ENCODE measurements at regions not wholly inside any gene's neighbourhood (a gene's known extent, or its start where the extent isn't known, plus 50 kb on each side); places are given as distances from the start of the nearest gene placed in this dataset.

- H3K27ac ChIP-seq, result no peak overlapping the region
- no peak overlapping the region for H3K4me3 ChIP-seq
Measured at GRCh38 chr2:20521682-20522189, 74.9 kb downstream of the RHOB start.

DNA sequence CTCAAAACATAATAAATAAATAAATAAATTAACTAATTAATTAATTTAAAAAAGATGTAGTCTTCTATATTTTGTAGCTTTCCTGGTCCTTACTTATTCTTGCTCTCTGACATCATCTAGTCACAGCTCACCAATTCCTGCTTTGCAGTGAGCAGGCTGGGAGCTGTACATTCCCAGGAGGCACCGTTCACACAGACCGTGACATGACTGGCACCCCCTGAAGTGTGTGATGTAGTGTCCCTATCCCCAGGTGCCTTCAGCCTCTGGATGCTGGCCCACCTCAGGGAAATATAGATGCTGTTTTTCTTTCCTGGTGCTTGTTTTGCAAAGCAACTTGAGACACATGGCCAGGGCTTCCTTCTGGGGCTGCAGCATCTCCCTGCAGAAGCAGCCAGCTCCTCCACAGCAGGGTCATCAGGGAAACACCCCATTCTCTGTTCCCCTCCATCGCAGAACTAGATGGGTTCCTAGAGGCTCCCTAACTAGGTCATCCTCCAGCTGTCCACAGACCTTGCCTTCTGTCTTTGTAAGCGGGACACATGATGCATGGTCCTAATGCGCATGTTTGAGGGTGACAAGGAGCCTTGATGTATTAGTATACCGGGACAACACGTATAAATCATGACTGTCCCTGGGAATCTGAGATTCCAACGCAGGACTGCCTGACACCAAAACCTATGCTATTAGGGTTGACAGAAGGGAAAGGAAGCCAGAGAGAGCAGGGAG is 76.4 kb downstream of the RHOB start:
- Histone ChIP-seq H3K27ac (no peak overlapping the region), H3K4me3 (no peak overlapping the region)

- Histone ChIP-seq H3K27ac (no peak overlapping the region), H3K4me3 (no peak overlapping the region)
Measured at GRCh38 chr2:20523799-20524187, 76.9 kb downstream of the RHOB start.

- Histone ChIP-seq H3K27ac (peak overlapping the region in 7 of 21 experiments; percentile 13 to 66 (median 35)), H3K4me3 (no peak overlapping the region)
Measured at GRCh38 chr2:20524412-20525040, 77.7 kb downstream of the RHOB start.

- Histone ChIP-seq H3K4me3 (no peak overlapping the region), H3K27ac (peak overlapping the region in 11 of 21 experiments; percentile 3 to 66 (median 29))
Measured at GRCh38 chr2:20525041-20526035, 78.5 kb downstream of the RHOB start.

DNA sequence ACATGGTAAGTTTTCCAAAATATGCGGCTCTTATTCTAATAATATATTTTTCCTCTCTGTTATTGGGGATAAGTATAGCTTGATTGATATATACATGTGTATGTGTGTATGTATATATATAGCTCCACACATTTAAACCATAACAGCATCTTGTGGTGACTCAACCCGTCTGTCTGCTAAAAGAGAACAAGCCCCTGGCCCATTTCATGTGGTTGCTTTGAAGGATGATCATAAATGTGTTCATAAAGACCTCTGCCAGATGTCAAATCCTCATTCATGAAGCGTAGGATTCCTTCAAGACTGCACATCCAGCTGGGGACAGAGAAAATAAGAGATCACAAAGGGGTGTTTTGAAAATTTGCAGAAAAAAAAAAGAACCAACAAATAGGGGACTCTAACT is 79.3 kb downstream of the RHOB start:
- Histone ChIP-seq H3K4me3 (no peak overlapping the region), H3K27ac (peak overlapping the region in 3 of 21 experiments; percentile 7 to 45 (median 43))

DNA sequence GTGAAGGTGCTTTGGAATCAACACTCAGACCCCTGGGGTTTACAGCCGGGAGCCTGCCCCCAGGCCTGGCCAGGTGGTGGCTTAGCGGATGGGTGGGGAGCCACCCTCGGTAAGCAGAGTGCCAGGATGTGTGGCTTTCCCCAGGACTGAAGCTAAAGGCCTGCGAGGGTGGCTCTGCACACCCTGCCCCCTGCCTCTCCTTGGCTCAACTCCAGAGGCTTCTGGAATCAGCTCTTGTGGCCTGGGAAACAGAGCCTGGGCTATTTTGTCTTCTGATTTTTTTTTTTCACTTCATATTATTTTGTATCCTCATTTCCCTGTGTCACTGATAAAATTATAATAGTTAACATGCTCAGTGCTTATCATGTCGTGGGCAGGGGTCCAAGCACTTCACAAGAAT is 79.8 kb downstream of the RHOB start:
- Histone ChIP-seq H3K4me3 (no peak overlapping the region), H3K27ac (peak overlapping the region in 4 of 21 experiments; percentile 7 to 45 (median 28))

- Histone ChIP-seq H3K27ac (no peak overlapping the region), H3K4me3 (no peak overlapping the region)
Measured at GRCh38 chr2:20528713-20529112, 81.8 kb downstream of the RHOB start.

- no peak overlapping the region for H3K4me3 ChIP-seq
- no peak overlapping the region for H3K27ac ChIP-seq
Measured at GRCh38 chr2:20530520-20530919, 83.6 kb downstream of the RHOB start.

DNA sequence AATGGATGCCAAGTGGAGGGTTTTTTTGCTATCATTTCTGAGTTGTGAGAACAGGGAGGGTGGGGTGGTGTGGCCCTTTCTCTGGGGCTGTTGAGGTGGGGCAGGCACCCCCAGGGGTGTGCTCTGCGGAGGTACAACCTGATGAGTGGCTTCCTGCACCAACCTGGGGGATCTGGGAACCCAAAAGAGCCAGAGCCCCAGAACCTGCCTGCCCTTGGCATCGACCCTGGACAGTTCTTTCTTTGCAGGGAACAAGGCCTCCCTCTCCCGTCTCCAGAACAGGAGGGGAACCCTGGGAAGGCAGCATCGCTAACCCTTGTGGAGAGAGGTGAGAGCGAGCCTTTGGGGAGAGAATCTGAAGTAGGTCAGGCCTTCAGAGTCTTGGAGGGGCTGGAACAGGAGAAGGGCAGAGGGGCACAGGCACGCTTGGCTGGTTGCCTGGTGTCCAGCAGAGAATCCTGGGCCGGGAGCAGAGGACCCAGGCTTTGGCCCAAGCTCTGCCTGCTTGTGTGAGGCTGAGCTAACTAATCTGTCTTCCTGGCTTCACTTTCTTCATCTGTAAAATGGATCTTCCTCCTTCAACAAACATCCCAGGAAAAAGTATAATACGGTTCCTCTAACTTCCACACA is 84.9 kb downstream of the RHOB start:
- Histone ChIP-seq H3K4me3 (no peak overlapping the region), H3K27ac (peak overlapping the region in 1 of 21 experiments; percentile 26)

DNA sequence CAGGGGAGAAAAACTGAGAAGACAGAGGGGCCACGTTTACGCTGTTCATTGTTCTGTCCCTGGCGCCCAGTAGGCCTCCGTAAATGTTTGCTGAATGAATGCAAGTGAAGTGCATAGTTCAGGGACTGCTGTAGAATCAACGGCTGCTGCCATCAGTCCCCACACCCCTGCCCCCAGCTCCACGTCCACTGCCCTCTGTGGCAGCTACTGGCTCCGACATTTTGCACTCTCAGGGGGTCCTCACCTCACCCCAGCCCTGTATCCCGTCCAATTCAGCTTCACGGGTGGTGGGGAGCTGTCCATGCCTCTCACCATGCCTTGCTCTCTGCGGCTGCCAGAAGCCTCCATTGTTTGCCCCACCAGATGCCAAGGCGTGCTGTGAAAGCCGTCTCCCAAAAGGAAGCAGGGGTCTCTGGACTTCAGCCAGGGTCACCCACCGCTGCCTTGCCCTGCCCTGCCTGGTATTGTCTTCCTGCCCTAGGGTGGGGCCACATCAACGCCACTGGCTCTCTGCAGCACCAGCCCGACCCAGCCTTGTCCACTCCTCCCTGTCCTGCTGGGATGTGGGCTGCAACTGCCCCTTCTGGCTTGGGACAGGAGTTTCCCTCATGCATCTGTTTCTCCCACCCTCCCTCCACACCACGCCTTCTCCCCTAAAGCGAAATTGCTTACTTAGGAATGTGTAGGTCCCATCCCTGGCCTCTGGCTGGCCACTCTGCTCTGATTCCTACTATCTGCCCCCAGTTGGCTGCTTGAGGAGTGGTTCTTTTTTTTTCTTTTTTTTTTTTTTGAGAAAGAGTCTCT is 86.0 kb downstream of the RHOB start:
- Histone ChIP-seq H3K4me3 (no peak overlapping the region), H3K27ac (peak overlapping the region in 1 of 21 experiments; percentile 10)

GRCh38 chr2:20533993-20534622 is 87.2 kb downstream of the RHOB start:
- Histone ChIP-seq H3K4me3 (no peak overlapping the region), H3K27ac (no peak overlapping the region)

GRCh38 chr2:20534913-20535801 is 88.3 kb downstream of the RHOB start:
- no peak overlapping the region for H3K4me3 ChIP-seq
- H3K27ac ChIP-seq, result no peak overlapping the region

DNA sequence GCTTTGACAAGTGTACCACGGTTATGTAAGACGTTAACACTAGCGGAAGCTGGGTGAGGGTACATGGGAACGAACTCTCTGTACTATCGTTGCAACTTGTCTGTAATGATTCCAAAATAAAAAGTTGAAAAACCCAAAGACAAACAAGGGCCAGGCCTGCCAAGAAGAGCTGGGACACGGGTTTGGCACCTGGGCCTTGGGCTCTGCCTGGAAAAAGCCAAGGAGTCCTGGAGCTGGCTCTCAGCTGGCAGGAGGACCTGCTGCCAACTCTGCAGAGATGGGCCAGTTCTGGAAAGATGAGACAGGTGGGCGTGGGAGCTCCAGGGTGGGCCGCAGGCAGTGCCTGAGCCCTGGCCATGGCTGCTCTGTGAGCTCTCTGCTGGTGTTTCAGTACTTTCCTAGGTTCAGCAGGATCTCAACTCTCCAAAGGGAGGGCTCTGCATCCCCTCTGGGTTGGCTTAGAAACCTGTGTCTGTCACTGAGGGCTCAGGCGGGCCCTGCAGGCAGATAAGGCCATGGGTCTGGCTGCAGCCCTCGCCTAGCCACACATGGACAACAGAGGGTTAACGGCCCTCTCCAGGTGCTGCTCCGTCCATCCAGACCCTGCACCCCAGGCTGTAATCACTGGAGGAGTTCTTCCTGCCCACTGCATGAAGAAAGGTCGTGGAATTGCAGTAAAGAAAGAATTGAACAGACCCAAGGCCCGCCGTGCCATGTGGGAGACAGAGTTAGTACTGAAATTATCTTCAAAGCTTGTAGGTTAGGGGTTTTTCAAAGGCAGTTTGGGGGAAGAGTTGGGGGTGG is 89.9 kb downstream of the RHOB start:
- Histone ChIP-seq H3K4me3 (no peak overlapping the region), H3K27ac (peak overlapping the region in 4 of 21 experiments; percentile 11 to 55 (median 14))

GRCh38 chr2:20537423-20538307 is 90.8 kb downstream of the RHOB start:
- Histone ChIP-seq H3K4me3 (no peak overlapping the region), H3K27ac (peak overlapping the region in 1 of 21 experiments; percentile 15)
